Lung (tissue), 11 donors: ENCODE measurements at regions not wholly inside any gene's neighbourhood (a gene's known extent, or its start where the extent isn't known, plus 50 kb on each side); places are given as distances from the start of the nearest gene placed in this dataset.

Experiments
- ATAC-seq: fragments of 200-7000 bp; cut with Tn5 transposase; one replicate; pipeline ENCODE4 v1.9.1; 2020; ENCODE audit warnings: moderate number of reproducible peaks; ENCODE audit not compliant: insufficient read depth, low FRiP score
- DNase-seq, 3 donors: peaks; one replicate each; pipeline ENCODE4 v3.0.0-alpha.2; 2013 to 2017
- H3K27ac ChIP-seq, 2 donors: one replicate each; pipeline ENCODE4 v1.5.1; 2013; ENCODE audit warnings: mild to moderate bottlenecking in 2 of 2, moderate library complexity in 2 of 2, control low read depth in 1 of 2, inconsistent platforms in 1 of 2, low read depth in 1 of 2, low read length in 1 of 2
- H3K27me3 ChIP-seq, 3 donors: one replicate each; pipeline ENCODE4 v1.5.1; 2013; ENCODE audit warnings: low read length in 2 of 3; ENCODE audit not compliant: control insufficient read depth in 3 of 3, insufficient read depth in 3 of 3
- H3K36me3 ChIP-seq, 4 donors: one replicate each; pipeline ENCODE4 v1.5.1; 2013; ENCODE audit warnings: low read length in 4 of 4, mild to moderate bottlenecking in 1 of 4, moderate library complexity in 1 of 4; ENCODE audit not compliant: control insufficient read depth in 4 of 4, insufficient read depth in 4 of 4
- H3K4me1 ChIP-seq, 5 donors: one replicate each; pipeline ENCODE4 v1.5.1; 2013; ENCODE audit warnings: low read length in 5 of 5, mild to moderate bottlenecking in 2 of 5, moderate library complexity in 1 of 5; ENCODE audit not compliant: control insufficient read depth in 5 of 5, insufficient read depth in 5 of 5
- H3K4me3 ChIP-seq: one replicate; pipeline ENCODE4 v1.5.1; 2013; ENCODE audit warnings: mild to moderate bottlenecking, control low read depth, moderate library complexity
- H3K9ac ChIP-seq, 2 donors: one replicate each; pipeline ENCODE4 v1.5.1; 2013; ENCODE audit warnings: low read length in 2 of 2, control low read depth in 1 of 2; ENCODE audit not compliant: insufficient read depth in 1 of 2
- H3K9me3 ChIP-seq, 4 donors: one replicate each; pipeline ENCODE4 v1.5.1; 2013; ENCODE audit warnings: low read length in 3 of 4, mild to moderate bottlenecking in 1 of 4, moderate library complexity in 1 of 4; ENCODE audit not compliant: control insufficient read depth in 4 of 4, insufficient read depth in 3 of 4
- CTCF ChIP-seq: IDR thresholded peaks from 2 replicates; pipeline ENCODE4 v1.5.1; 2012; ENCODE audit warnings: mild to moderate bottlenecking; ENCODE audit errors: control extremely low read depth, extremely low read depth
- WGBS, 2 donors: extraction: QIAGEN DNeasy Blood & Tissue Kit; methylation state at CpG; one replicate each; pipeline ENCODE4 v1.1.7; 2013; 5-methylcytosine and 5-hydroxymethylcytosine counted together
- donor health status: control.
- donor health status: control.
- donor health status: Bipolar disorder and iron deficiency.
- donor health status: healthy.
- donor health status: DM: yes; HTN: yes; CAD: no.

GRCh38 chr2:88253997-88254396 lies 83.9 kb downstream of the THNSL2 start:
- no peak for ATAC-seq
- whole genome bisulfite sequencing, 2 donors = 81 to 93% methylated on average over 1 of the region's 1 CpG
- H3K27ac ChIP-seq = no peak overlapping the region

DNA sequence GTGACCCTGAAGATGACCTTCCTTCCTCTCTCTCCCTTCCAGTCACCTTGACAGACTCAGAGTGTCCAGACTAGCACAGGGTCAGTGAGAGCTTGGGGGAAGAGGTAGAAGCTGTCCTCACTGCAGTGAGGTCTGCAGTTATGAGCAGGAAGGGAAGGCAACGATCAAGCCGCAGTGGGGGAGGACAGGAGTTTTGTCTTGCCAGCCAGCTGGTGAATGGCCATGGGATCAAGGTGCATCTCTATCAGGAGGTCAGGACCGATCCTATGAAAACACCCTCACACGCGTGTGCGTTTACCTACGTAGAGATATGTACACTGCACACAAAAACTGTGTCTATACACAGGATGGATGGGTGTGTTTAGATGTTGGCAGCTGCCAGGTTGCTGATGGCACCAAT lies 83.2 kb downstream of the THNSL2 start:
- Histone ChIP-seq H3K9ac (no peak overlapping the region), H3K27ac (no peak overlapping the region), H3K9me3 (peaks cover 0 to 2% (median 0%) of the 10 kb centered on the region in 4 donors), H3K36me3 (no peaks in the 10 kb centered on the region), H3K4me1 (no peaks in the 10 kb centered on the region), H3K27me3 (no peaks in the 10 kb centered on the region), H3K4me3 (no peak overlapping the region)
- DNase-seq (no peak), ATAC-seq (no peak)
- 94 to 95% methylated on average over 7 of the region's 7 CpGs for WGBS, 2 donors
- TF ChIP-seq CTCF = no peak

More at GRCh38 chr2:88253997-88254396, 83.9 kb downstream of the THNSL2 start:
- no peaks in the 10 kb centered on the region for H3K27me3 ChIP-seq
- no peak for DNase-seq
- no peaks in the 10 kb centered on the region for H3K36me3 ChIP-seq
- peaks cover 0 to 4% (median 0%) of the 10 kb centered on the region in 4 donors for H3K9me3 ChIP-seq
- no peak overlapping the region for H3K9ac ChIP-seq
- no peak for TF ChIP-seq CTCF
- no peak overlapping the region for H3K4me3 ChIP-seq
- H3K4me1 ChIP-seq = no peaks in the 10 kb centered on the region

DNA sequence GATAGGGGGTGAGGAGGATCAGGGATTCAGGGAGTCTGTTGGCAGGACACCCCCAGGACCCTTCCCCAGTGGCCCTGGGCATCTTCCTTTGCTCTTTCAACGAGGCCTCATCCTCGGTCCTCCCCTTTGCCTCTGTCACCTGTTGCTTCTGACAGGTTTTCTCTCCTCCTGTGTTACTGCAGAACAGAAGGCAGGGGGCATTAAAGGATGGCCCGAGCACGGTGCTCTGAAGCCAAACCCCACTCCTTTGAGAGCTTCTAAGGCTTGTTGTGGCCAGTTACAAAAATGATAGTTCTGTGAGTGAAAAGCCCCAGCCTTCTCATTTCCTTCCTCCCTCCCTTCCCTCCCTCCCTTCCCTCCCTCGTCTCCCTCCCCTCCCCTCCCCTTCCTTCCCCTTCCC lies 82.5 kb downstream of the THNSL2 start:
- Histone ChIP-seq H3K9me3 (peaks cover 0 to 2% (median 0%) of the 10 kb centered on the region in 4 donors), H3K36me3 (no peaks in the 10 kb centered on the region), H3K27ac (no peak overlapping the region), H3K4me1 (no peaks in the 10 kb centered on the region), H3K9ac (no peak overlapping the region), H3K27me3 (no peaks in the 10 kb centered on the region), H3K4me3 (no peak overlapping the region)
- no peak for DNase-seq
- TF ChIP-seq CTCF = no peak
- no peak for ATAC-seq
- 45 to 46% methylated on average over 5 of the region's 5 CpGs for WGBS, 2 donors

GRCh38 chr2:88252111-88252510 lies 82.0 kb downstream of the THNSL2 start:
- Histone ChIP-seq H3K4me3 (no peak overlapping the region), H3K27me3 (no peaks in the 10 kb centered on the region), H3K36me3 (no peaks in the 10 kb centered on the region), H3K9ac (no peak overlapping the region), H3K27ac (no peak overlapping the region), H3K9me3 (peaks cover 0 to 2% (median 0%) of the 10 kb centered on the region in 4 donors), H3K4me1 (no peaks in the 10 kb centered on the region)
- no peak for TF ChIP-seq CTCF
- WGBS, 2 donors = 97 to 99% methylated on average over 3 of the region's 3 CpGs
- DNase-seq (no peak), ATAC-seq (no peak)
